CD4-positive, alpha-beta T cell treated with Interleukin-12 subunit alpha and Interleukin-12 subunit beta, for 1 hour (primary cell): ENCODE measurements at regions not wholly inside any gene's neighbourhood (a gene's known extent, or its start where the extent isn't known, plus 50 kb on each side); places are given as distances from the start of the nearest gene placed in this dataset.

ENCODE experiments used
- DNase-seq: peaks from one replicate; pipeline ENCODE4 v3.0.0-alpha.2; 2020

GRCh38 chr12:45553204-45553603, 176.3 kb upstream of the ARID2 start:
- no peak for DNase-seq

GRCh38 chr12:45557016-45557415, 172.5 kb upstream of the ARID2 start:
- DNase-seq, result no peak

GRCh38 chr12:45558353-45558752, 171.2 kb upstream of the ARID2 start:
- no peak for DNase-seq

- DNase-seq, result no peak
These were observed 170.0 kb upstream of the ARID2 start for GRCh38 chr12:45559537-45559936.

- no peak for DNase-seq
These were observed 168.8 kb upstream of the ARID2 start for GRCh38 chr12:45560689-45561088.

GRCh38 chr12:45561488-45561887, 168.0 kb upstream of the ARID2 start:
- no peak for DNase-seq

- no peak for DNase-seq
These were observed 163.9 kb upstream of the ARID2 start for GRCh38 chr12:45565590-45565989.

GRCh38 chr12:45566257-45566656, 163.2 kb upstream of the ARID2 start:
- no peak for DNase-seq

GRCh38 chr12:45568808-45569207, 160.7 kb upstream of the ARID2 start:
- no peak for DNase-seq

GRCh38 chr12:45570501-45570900, 159.0 kb upstream of the ARID2 start:
- no peak for DNase-seq

GRCh38 chr12:45572114-45572513, 157.4 kb upstream of the ARID2 start:
- DNase-seq, result no peak

- DNase-seq, result no peak
These were observed 154.1 kb upstream of the ARID2 start for GRCh38 chr12:45575417-45575816.

GRCh38 chr12:45575823-45576475, 153.6 kb upstream of the ARID2 start:
- no peak for DNase-seq

- DNase-seq, result no peak
These were observed 151.6 kb upstream of the ARID2 start for GRCh38 chr12:45577844-45578399.

GRCh38 chr12:45580356-45580969, 149.0 kb upstream of the ARID2 start:
- DNase-seq, result no peak

GRCh38 chr12:45581112-45581511, 148.4 kb upstream of the ARID2 start:
- no peak for DNase-seq

- DNase-seq, result no peak
These were observed 147.0 kb upstream of the ARID2 start for GRCh38 chr12:45582536-45582935.

GRCh38 chr12:45582986-45583659, 146.4 kb upstream of the ARID2 start:
- no peak for DNase-seq

GRCh38 chr12:45584336-45584735, 145.2 kb upstream of the ARID2 start:
- DNase-seq, result no peak

- DNase-seq, result no peak
These were observed 143.8 kb upstream of the ARID2 start for GRCh38 chr12:45585522-45586230.

- no peak for DNase-seq
These were observed 143.0 kb upstream of the ARID2 start for GRCh38 chr12:45586486-45586885.

- DNase-seq, result no peak
These were observed 142.5 kb upstream of the ARID2 start for GRCh38 chr12:45587012-45587411.

GRCh38 chr12:45587877-45588533, 141.5 kb upstream of the ARID2 start:
- DNase-seq, result no peak
